ENCODE measurements at regions not wholly inside any gene's neighbourhood (a gene's known extent, or its start where the extent isn't known, plus 50 kb on each side); places are given as distances from the start of the nearest gene placed in this dataset.
"Not testable (repeated sequence)": the region's sequence is repeated elsewhere in the genome, so short reads cannot be mapped to it uniquely, and the experiment has no call there.

GRCh38 chr3:82761858-82762257 lies 1000.4 kb upstream of the GBE1 start:
- no peak for DNase-seq (ENCODE audit: low read depth)

- DNase-seq (ENCODE audit: low read depth), result no peak
Observed at GRCh38 chr3:82745544-82745943, 984.1 kb upstream of the GBE1 start.

GRCh38 chr3:82743196-82743595 lies 981.8 kb upstream of the GBE1 start:
- DNase-seq (ENCODE audit: low read depth), result no peak

- DNase-seq (ENCODE audit: low read depth), result no peak
Observed at GRCh38 chr3:82741346-82741745, 979.9 kb upstream of the GBE1 start.

GRCh38 chr3:82739390-82739789 lies 977.9 kb upstream of the GBE1 start:
- no peak for DNase-seq (ENCODE audit: low read depth)

GRCh38 chr3:82736696-82737277 lies 975.3 kb upstream of the GBE1 start:
- no peak for DNase-seq (ENCODE audit: low read depth)

GRCh38 chr3:82715091-82715856 lies 953.8 kb upstream of the GBE1 start:
- no peak for DNase-seq (ENCODE audit: low read depth)

- no peak for DNase-seq (ENCODE audit: low read depth)
Observed at GRCh38 chr3:82707035-82707434, 945.6 kb upstream of the GBE1 start.

- no peak for DNase-seq (ENCODE audit: low read depth)
Observed at GRCh38 chr3:82685761-82686160, 924.3 kb upstream of the GBE1 start.

- no peak for DNase-seq (ENCODE audit: low read depth)
Observed at GRCh38 chr3:82676356-82677026, 915.0 kb upstream of the GBE1 start.

- no peak for DNase-seq (ENCODE audit: low read depth)
Observed at GRCh38 chr3:82672966-82673365, 911.5 kb upstream of the GBE1 start.

- DNase-seq (ENCODE audit: low read depth), result no peak
Observed at GRCh38 chr3:82671466-82671865, 910.0 kb upstream of the GBE1 start.

- DNase-seq (ENCODE audit: low read depth), result no peak
Observed at GRCh38 chr3:82654708-82655107, 893.3 kb upstream of the GBE1 start.

GRCh38 chr3:82643948-82644347 lies 882.5 kb upstream of the GBE1 start:
- no peak for DNase-seq (ENCODE audit: low read depth)

- no peak for DNase-seq (ENCODE audit: low read depth)
Observed at GRCh38 chr3:82641701-82642100, 880.3 kb upstream of the GBE1 start.

- no peak for DNase-seq (ENCODE audit: low read depth)
Observed at GRCh38 chr3:82640254-82640653, 878.8 kb upstream of the GBE1 start.

GRCh38 chr3:82637574-82637973 lies 876.1 kb upstream of the GBE1 start:
- no peak for DNase-seq (ENCODE audit: low read depth)

GRCh38 chr3:82636177-82636576 lies 874.7 kb upstream of the GBE1 start:
- DNase-seq (ENCODE audit: low read depth), result no peak

GRCh38 chr3:82633319-82633718 lies 871.9 kb upstream of the GBE1 start:
- DNase-seq (ENCODE audit: low read depth), result no peak

- DNase-seq (ENCODE audit: low read depth), result no peak
Observed at GRCh38 chr3:82629937-82630336, 868.5 kb upstream of the GBE1 start.

GRCh38 chr3:82628385-82629014 lies 867.1 kb upstream of the GBE1 start:
- no peak for DNase-seq (ENCODE audit: low read depth)

GRCh38 chr3:82627733-82628132 lies 866.3 kb upstream of the GBE1 start:
- no peak for DNase-seq (ENCODE audit: low read depth)

GRCh38 chr3:82620744-82621143 lies 859.3 kb upstream of the GBE1 start:
- DNase-seq (ENCODE audit: low read depth), result not testable (repeated sequence)

Measured in CMK (cell line).